Naive B cell (primary cell): ENCODE measurements at regions not wholly inside any gene's neighbourhood (a gene's known extent, or its start where the extent isn't known, plus 50 kb on each side); places are given as distances from the start of the nearest gene placed in this dataset.
A peak's percentile ranks its signal among the peaks of the same experiment; 100 is the strongest.

Experiments
- ATAC-seq, 2 donors: fragments of 150-1000 bp; cut with Tn5 transposase; 2 replicates each; pipeline ENCODE4 v1.10.0; 2021; ENCODE audit warnings: low read depth in 2 of 2, mild to moderate bottlenecking in 2 of 2, moderate library complexity in 2 of 2
- DNase-seq: peaks from one replicate; pipeline ENCODE4 v3.0.0; 2022
- H3K27ac Mint-ChIP-seq, 6 donors: one replicate each; pipeline ENCODE4 v1.8.0; 2020 to 2022; ENCODE audit warnings: mild to moderate bottlenecking in 6 of 6, mixed read lengths in 6 of 6, moderate library complexity in 5 of 6, inconsistent platforms in 2 of 6
- H3K27me3 Mint-ChIP-seq, 3 donors: one replicate each; pipeline ENCODE4 v1.8.0; 2021 to 2022; ENCODE audit warnings: mixed read lengths in 3 of 3, mild to moderate bottlenecking in 1 of 3
- H3K36me3 Mint-ChIP-seq, 2 donors: one replicate each; pipeline ENCODE4 v1.8.0; 2020 to 2022; ENCODE audit warnings: mixed read lengths in 2 of 2, inconsistent platforms in 1 of 2, mild to moderate bottlenecking in 1 of 2
- H3K4me1 Mint-ChIP-seq, 3 donors: one replicate each; pipeline ENCODE4 v1.8.0; 2020 to 2022; ENCODE audit warnings: mixed read lengths in 3 of 3, inconsistent platforms in 1 of 3, mild to moderate bottlenecking in 1 of 3, moderate library complexity in 1 of 3
- H3K4me3 Mint-ChIP-seq, 8 donors: one replicate each; pipeline ENCODE4 v1.8.0; 2020 to 2022; ENCODE audit warnings: mild to moderate bottlenecking in 8 of 8, mixed read lengths in 8 of 8, moderate library complexity in 8 of 8, inconsistent platforms in 2 of 8
- H3K9me3 Mint-ChIP-seq, 7 donors: one replicate each; pipeline ENCODE4 v1.8.0; 2020 to 2022; ENCODE audit warnings: mixed read lengths in 7 of 7, mild to moderate bottlenecking in 5 of 7, inconsistent platforms in 2 of 7, moderate library complexity in 1 of 7

- Mint-ChIP-seq H3K27ac (no peak overlapping the region), H3K9me3 (peaks cover 0 to 3% (median 0%) of the 10 kb centered on the region in 7 donors), H3K27me3 (peaks cover 29 to 44% (median 42%) of the 10 kb centered on the region in 3 donors), H3K4me3 (no peak overlapping the region), H3K36me3 (peaks cover 0 to 3% of the 10 kb centered on the region in 2 donors), H3K4me1 (no peaks in the 10 kb centered on the region)
- no peak for DNase-seq
- no peak for ATAC-seq
These were observed 68.2 kb upstream of the BCL9 start for GRCh38 chr1:147472966-147473732.

GRCh38 chr1:147473733-147474049 lies 67.6 kb upstream of the BCL9 start:
- H3K27me3 Mint-ChIP-seq, result peaks cover 29 to 43% (median 39%) of the 10 kb centered on the region in 3 donors
- H3K36me3 Mint-ChIP-seq, result no peaks in the 10 kb centered on the region
- no peak overlapping the region for H3K4me3 Mint-ChIP-seq
- DNase-seq (no peak), ATAC-seq (no peak)
- H3K27ac Mint-ChIP-seq, result no peak overlapping the region
- no peaks in the 10 kb centered on the region for H3K4me1 Mint-ChIP-seq
- peaks cover 0 to 2% (median 0%) of the 10 kb centered on the region in 7 donors for H3K9me3 Mint-ChIP-seq

- ATAC-seq, result no peak
These were observed 65.8 kb upstream of the BCL9 start for GRCh38 chr1:147475488-147475887.

GRCh38 chr1:147478521-147478920 lies 62.8 kb upstream of the BCL9 start:
- no peaks in the 10 kb centered on the region for H3K4me1 Mint-ChIP-seq
- no peak overlapping the region for H3K27ac Mint-ChIP-seq
- peaks cover 26 to 50% (median 39%) of the 10 kb centered on the region in 3 donors for H3K27me3 Mint-ChIP-seq
- no peak for ATAC-seq
- peaks cover 0 to 2% (median 0%) of the 10 kb centered on the region in 7 donors for H3K9me3 Mint-ChIP-seq
- H3K4me3 Mint-ChIP-seq, result no peak overlapping the region
- no peak for DNase-seq
- H3K36me3 Mint-ChIP-seq, result no peaks in the 10 kb centered on the region

More at GRCh38 chr1:147475488-147475887, 65.8 kb upstream of the BCL9 start:
- no peaks in the 10 kb centered on the region for H3K36me3 Mint-ChIP-seq
- H3K9me3 Mint-ChIP-seq, result peaks cover 0 to 2% (median 0%) of the 10 kb centered on the region in 7 donors
- H3K4me1 Mint-ChIP-seq, result no peaks in the 10 kb centered on the region
- no peak overlapping the region for H3K4me3 Mint-ChIP-seq
- H3K27ac Mint-ChIP-seq, result no peak overlapping the region
- DNase-seq, result no peak
- peaks cover 40 to 55% (median 44%) of the 10 kb centered on the region in 3 donors for H3K27me3 Mint-ChIP-seq

GRCh38 chr1:147479864-147480564 lies 61.3 kb upstream of the BCL9 start:
- no peaks in the 10 kb centered on the region for H3K9me3 Mint-ChIP-seq
- no peak for ATAC-seq
- H3K4me3 Mint-ChIP-seq, result no peak overlapping the region

GRCh38 chr1:147480565-147480935 lies 60.8 kb upstream of the BCL9 start:
- Mint-ChIP-seq H3K27ac (no peak overlapping the region), H3K36me3 (no peaks in the 10 kb centered on the region), H3K27me3 (peaks cover 23 to 56% (median 41%) of the 10 kb centered on the region in 3 donors), H3K9me3 (no peaks in the 10 kb centered on the region), H3K4me3 (no peak overlapping the region), H3K4me1 (no peaks in the 10 kb centered on the region)
- DNase-seq (no peak), ATAC-seq (no peak)

More at GRCh38 chr1:147479864-147480564, 61.3 kb upstream of the BCL9 start:
- Mint-ChIP-seq H3K27ac (peak overlapping the region in 1 of 6 donors; percentile 7), H3K36me3 (no peaks in the 10 kb centered on the region), H3K27me3 (peaks cover 23 to 54% (median 40%) of the 10 kb centered on the region in 3 donors), H3K4me1 (no peaks in the 10 kb centered on the region)
- DNase-seq, result no peak

- no peak overlapping the region for H3K27ac Mint-ChIP-seq
- H3K4me3 Mint-ChIP-seq, result no peak overlapping the region
- ATAC-seq, result no peak
- H3K9me3 Mint-ChIP-seq, result no peaks in the 10 kb centered on the region
- no peaks in the 10 kb centered on the region for H3K36me3 Mint-ChIP-seq
- H3K27me3 Mint-ChIP-seq, result peaks cover 10 to 32% (median 29%) of the 10 kb centered on the region in 3 donors
- DNase-seq, result no peak
- H3K4me1 Mint-ChIP-seq, result no peaks in the 10 kb centered on the region
These were observed 54.2 kb upstream of the BCL9 start for GRCh38 chr1:147486876-147487656.

- no peaks in the 10 kb centered on the region for H3K9me3 Mint-ChIP-seq
- peaks cover 12 to 15% (median 13%) of the 10 kb centered on the region in 3 donors for H3K27me3 Mint-ChIP-seq
- peaks cover 0 to 3% (median 0%) of the 10 kb centered on the region in 3 donors for H3K4me1 Mint-ChIP-seq
- no peak overlapping the region for H3K27ac Mint-ChIP-seq
- no peaks in the 10 kb centered on the region for H3K36me3 Mint-ChIP-seq
- H3K4me3 Mint-ChIP-seq, result no peak overlapping the region
- no peak for DNase-seq
- no peak for ATAC-seq
These were observed 50.2 kb upstream of the BCL9 start for GRCh38 chr1:147491098-147491497.
